ENCODE measurements at regions not wholly inside any gene's neighbourhood (a gene's known extent, or its start where the extent isn't known, plus 50 kb on each side); places are given as distances from the start of the nearest gene placed in this dataset.

DNA sequence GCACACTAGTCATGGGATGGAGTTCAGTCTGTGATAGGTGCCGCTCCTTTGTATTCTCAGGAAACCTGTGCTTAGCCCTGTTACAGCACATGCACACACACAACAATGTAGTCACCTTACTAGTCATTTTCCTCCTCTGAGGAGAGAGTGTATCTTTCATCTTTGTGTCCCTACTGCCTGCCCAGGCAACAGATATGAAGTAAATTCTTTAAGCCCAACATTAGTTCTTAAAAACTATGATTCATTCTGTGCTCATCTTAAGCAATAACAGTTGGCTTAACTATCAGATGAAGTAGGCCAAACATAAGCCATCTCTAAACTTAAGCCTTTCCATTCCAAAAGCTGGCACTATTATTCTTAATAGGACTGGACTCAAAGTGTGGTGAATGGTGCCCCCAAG lies 186.5 kb downstream of the LNPK start:
- no peak for DNase-seq (ENCODE audit: low spot score)
- TF ChIP-seq, protein P1, sequence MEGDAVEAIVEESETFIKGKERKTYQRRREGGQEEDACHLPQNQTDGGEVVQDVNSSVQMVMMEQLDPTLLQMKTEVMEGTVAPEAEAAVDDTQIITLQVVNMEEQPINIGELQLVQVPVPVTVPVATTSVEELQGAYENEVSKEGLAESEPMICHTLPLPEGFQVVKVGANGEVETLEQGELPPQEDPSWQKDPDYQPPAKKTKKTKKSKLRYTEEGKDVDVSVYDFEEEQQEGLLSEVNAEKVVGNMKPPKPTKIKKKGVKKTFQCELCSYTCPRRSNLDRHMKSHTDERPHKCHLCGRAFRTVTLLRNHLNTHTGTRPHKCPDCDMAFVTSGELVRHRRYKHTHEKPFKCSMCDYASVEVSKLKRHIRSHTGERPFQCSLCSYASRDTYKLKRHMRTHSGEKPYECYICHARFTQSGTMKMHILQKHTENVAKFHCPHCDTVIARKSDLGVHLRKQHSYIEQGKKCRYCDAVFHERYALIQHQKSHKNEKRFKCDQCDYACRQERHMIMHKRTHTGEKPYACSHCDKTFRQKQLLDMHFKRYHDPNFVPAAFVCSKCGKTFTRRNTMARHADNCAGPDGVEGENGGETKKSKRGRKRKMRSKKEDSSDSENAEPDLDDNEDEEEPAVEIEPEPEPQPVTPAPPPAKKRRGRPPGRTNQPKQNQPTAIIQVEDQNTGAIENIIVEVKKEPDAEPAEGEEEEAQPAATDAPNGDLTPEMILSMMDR (IDR thresholded peaks at IDR 0.05; ENCODE audit: extremely low read depth, missing control alignments), result no peak

DNA sequence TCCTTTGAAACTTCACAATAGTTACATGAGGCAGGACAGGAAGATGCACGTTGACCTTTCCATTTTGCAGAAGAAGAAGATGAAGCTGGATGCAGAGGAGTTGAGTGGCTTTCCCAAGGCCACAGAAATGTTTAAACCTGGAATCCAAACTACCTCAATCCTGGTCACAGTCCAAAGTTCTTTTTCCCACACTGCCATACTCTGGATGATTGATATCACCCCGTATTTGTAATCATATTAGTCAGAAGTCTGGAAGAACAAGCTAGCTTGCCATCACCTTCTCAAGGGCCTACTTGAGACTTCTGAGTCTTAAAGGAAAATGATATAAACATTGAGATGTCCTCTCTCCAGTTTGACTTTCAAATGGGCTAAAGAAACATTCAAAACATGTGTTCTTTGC lies 190.1 kb downstream of the LNPK start:
- DNase-seq (ENCODE audit: low spot score), result no peak
- TF ChIP-seq, protein P1 (IDR thresholded peaks at IDR 0.05; ENCODE audit: extremely low read depth, missing control alignments), result no peak

DNA sequence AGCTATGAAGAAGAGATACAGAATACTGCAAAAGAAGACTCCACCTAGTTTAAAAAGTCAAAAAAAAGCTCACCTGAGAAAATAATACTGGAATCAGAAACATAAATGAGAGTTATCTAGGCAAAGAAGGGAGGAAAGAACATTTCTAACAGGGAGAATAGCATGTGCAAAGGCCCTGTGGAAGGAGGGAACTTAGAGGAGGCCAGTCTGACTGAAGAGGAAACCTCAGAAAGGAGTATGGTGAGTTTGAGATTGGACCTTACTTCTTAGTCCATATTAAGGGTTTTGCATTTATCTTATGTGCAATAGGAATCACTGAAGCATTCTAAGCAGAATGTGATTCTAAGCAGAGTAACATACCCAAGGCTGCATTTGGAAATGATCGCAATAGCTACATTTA lies 193.2 kb downstream of the LNPK start:
- TF ChIP-seq, protein P1 (IDR thresholded peaks at IDR 0.05; ENCODE audit: extremely low read depth, missing control alignments), result no peak
- no peak for DNase-seq (ENCODE audit: low spot score)

DNA sequence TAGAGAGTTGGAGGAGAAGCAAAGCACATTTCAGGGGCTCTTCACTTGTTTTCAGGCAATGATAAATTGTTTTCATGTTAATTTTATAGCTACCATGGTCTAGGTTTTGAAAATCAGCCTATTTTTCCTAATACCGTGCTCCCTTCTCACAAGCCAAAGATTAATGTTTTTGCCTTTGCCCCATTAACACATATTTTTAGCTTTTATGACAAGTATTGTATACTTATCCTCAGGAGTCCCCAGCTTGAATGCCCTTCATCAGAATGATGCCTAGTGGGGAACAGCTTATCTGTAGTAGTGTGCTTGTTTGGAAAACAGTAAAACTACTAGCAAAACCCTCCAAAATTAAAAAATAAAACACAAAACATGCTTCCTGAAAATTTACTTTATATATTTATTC lies 194.0 kb downstream of the LNPK start:
- TF ChIP-seq, protein P1 (IDR thresholded peaks at IDR 0.05; ENCODE audit: extremely low read depth, missing control alignments), result no peak

DNA sequence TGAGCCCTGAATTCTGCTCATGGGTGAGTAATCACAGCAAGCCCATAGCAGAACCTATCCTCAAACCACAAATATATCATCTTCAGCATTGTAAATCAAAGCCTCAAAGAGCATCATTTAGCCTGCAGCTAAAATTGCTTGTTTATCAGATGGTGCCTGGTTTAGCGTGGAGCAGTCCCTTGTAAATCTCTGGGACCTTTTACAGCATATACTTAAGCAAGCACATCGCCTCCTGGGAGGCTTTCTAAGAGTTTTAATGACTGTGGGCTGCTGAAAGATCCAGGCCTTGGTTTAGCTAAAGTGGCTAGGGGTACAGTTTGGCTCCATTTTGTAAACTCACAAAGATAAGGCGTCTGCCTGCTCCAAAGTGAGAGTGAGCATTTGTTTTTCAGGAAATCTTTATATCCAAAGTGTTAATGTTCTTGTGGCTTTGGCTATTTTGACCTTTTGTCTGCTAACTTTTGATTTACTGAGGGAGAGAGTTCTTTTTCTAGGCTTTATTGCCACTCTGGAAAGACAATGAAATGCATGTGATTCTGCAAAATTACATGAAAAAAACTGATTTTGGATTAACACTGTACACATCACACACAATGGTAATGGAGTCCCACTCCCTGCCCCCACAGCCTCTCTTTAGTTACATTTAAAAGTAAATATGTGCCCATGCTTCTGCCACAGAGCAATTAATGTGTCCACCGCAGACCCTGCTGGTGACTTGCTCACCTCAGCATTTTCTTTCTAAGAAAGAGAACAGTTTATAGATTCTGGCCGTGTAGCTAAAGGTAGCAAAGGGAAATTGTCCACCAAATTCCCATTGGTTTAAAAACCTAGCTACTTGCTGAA lies 194.8 kb downstream of the LNPK start:
- TF ChIP-seq, protein P1 (IDR thresholded peaks at IDR 0.05; ENCODE audit: extremely low read depth, missing control alignments), result no peak
- no peak for DNase-seq (ENCODE audit: low spot score)

More for the DNA sequence above, 194.0 kb downstream of the LNPK start:
- no peak for DNase-seq (ENCODE audit: low spot score)

DNA sequence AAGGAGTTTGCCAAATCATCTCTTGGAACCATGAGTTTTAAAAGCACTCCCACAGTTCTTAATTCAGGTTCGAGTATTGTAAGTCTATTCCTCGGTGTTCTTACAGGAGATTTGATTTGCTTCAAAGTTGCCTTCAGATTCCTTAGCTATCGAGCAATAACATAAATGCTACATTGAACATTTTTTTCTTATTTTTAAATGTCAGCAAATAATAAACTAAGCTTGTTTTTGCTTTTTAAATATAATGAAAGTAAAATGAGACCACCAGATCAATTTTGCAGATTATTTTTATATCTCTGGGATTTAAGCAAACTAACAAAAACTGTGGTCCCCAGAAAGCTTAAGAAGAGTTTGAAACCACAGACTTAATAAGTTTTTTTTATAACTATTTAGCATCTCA lies 195.5 kb downstream of the LNPK start:
- DNase-seq (ENCODE audit: low spot score), result no peak
- TF ChIP-seq, protein P1 (IDR thresholded peaks at IDR 0.05; ENCODE audit: extremely low read depth, missing control alignments), result no peak

DNA sequence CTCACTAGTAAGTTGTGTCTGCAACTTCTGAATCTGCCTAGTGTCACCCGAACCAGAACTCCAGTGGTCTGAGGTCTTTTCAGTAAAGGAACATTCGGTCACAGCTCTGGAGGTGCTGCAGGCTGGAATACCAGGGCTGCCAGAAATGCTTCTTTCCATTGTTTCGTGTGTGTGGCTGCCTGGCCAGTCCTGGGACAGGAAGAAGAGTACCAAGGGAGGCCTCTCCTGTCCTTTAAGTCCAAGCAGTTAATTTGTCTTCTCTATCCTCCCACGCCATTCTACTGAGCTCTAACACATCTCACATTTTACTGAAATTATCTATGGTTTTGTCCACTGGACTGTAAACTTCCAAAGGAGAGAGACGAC lies 196.0 kb downstream of the LNPK start:
- no peak for DNase-seq (ENCODE audit: low spot score)
- TF ChIP-seq, protein P1 (IDR thresholded peaks at IDR 0.05; ENCODE audit: extremely low read depth, missing control alignments), result no peak

All from GM20000 (cell line).